ENCODE measurements at regions not wholly inside any gene's neighbourhood (a gene's known extent, or its start where the extent isn't known, plus 50 kb on each side); places are given as distances from the start of the nearest gene placed in this dataset.

GRCh38 chr1:228824366-228824765 lies 89.1 kb downstream of the RHOU start:
- H3K9me3 ChIP-seq (ENCODE audit: low read length), result no peaks in the 10 kb centered on the region
- no peaks in the 10 kb centered on the region for H3K36me3 ChIP-seq (ENCODE audit: insufficient read depth, low read length)
- H3K9ac ChIP-seq (ENCODE audit: low read length), result no peak overlapping the region
- H3K79me2 ChIP-seq (replicated peaks; ENCODE audit: insufficient read depth, low read length), result no peaks in the 10 kb centered on the region
- H3F3A ChIP-seq (ENCODE audit: insufficient read depth, low read length, poor library complexity, severe bottlenecking), result no peaks in the 10 kb centered on the region
- H3K27ac ChIP-seq (ENCODE audit: low read length), result no peak overlapping the region
- no peak overlapping the region for H3K4me2 ChIP-seq (ENCODE audit: low read length)
- H4K20me1 ChIP-seq (ENCODE audit: insufficient read depth), result no peaks in the 10 kb centered on the region
- H2AFZ ChIP-seq (ENCODE audit: low read depth, low read length), result no peak overlapping the region
- TF ChIP-seq MXI1 (conservative IDR thresholded peaks at IDR 0.05; ENCODE audit: poor library complexity, severe bottlenecking), result no peak
- no peak for TF ChIP-seq TAF1 (IDR thresholded peaks at IDR 0.05; ENCODE audit: low read depth)
- no peak for TF ChIP-seq POLR2AphosphoS5 (IDR thresholded peaks at IDR 0.05)
- H3K27me3 ChIP-seq (ENCODE audit: insufficient read depth, low read depth, low read length), result no peaks in the 10 kb centered on the region
- H3K9me2 ChIP-seq (ENCODE audit: insufficient read depth, low read length), result no peaks in the 10 kb centered on the region
- H3K4me3 ChIP-seq (ENCODE audit: low read length), result no peak overlapping the region

GRCh38 chr1:228825041-228825440 lies 89.8 kb downstream of the RHOU start:
- H3K4me3 ChIP-seq (ENCODE audit: low read length), result no peak overlapping the region
- no peaks in the 10 kb centered on the region for H3K36me3 ChIP-seq (ENCODE audit: insufficient read depth, low read length)
- no peak overlapping the region for H3K9ac ChIP-seq (ENCODE audit: low read length)
- H4K20me1 ChIP-seq (ENCODE audit: insufficient read depth), result no peaks in the 10 kb centered on the region
- H3K4me2 ChIP-seq (ENCODE audit: low read length), result no peak overlapping the region
- TF ChIP-seq TAF1 (IDR thresholded peaks at IDR 0.05; ENCODE audit: low read depth) (no peak), POLR2AphosphoS5 (IDR thresholded peaks at IDR 0.05) (no peak), EZH2 (IDR thresholded peaks at IDR 0.05; ENCODE audit: borderline replicate concordance, insufficient read depth, low read length, poor library complexity, severe bottlenecking) (no peak), MXI1 (conservative IDR thresholded peaks at IDR 0.05; ENCODE audit: poor library complexity, severe bottlenecking) (no peak), RAD21 (conservative IDR thresholded peaks at IDR 0.05) (no peak), EP300 (conservative IDR thresholded peaks at IDR 0.05; ENCODE audit: poor library complexity, severe bottlenecking) (no peak), SMC3 (conservative IDR thresholded peaks at IDR 0.05; ENCODE audit: poor library complexity) (no peak), REST (IDR thresholded peaks at IDR 0.05; ENCODE audit: borderline replicate concordance) (no peak)
- TF ChIP-seq, protein P1, sequence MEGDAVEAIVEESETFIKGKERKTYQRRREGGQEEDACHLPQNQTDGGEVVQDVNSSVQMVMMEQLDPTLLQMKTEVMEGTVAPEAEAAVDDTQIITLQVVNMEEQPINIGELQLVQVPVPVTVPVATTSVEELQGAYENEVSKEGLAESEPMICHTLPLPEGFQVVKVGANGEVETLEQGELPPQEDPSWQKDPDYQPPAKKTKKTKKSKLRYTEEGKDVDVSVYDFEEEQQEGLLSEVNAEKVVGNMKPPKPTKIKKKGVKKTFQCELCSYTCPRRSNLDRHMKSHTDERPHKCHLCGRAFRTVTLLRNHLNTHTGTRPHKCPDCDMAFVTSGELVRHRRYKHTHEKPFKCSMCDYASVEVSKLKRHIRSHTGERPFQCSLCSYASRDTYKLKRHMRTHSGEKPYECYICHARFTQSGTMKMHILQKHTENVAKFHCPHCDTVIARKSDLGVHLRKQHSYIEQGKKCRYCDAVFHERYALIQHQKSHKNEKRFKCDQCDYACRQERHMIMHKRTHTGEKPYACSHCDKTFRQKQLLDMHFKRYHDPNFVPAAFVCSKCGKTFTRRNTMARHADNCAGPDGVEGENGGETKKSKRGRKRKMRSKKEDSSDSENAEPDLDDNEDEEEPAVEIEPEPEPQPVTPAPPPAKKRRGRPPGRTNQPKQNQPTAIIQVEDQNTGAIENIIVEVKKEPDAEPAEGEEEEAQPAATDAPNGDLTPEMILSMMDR (IDR thresholded peaks at IDR 0.05; ENCODE audit: poor library complexity, severe bottlenecking), result no peak
- H3K79me2 ChIP-seq (replicated peaks; ENCODE audit: insufficient read depth, low read length), result no peaks in the 10 kb centered on the region
- no peaks in the 10 kb centered on the region for H3K9me2 ChIP-seq (ENCODE audit: insufficient read depth, low read length)
- no peak overlapping the region for H3K27ac ChIP-seq (ENCODE audit: low read length)
- H3F3A ChIP-seq (ENCODE audit: insufficient read depth, low read length, poor library complexity, severe bottlenecking), result no peaks in the 10 kb centered on the region
- H2AFZ ChIP-seq (ENCODE audit: low read depth, low read length), result no peak overlapping the region
- no peaks in the 10 kb centered on the region for H3K9me3 ChIP-seq (ENCODE audit: low read length)
- no peaks in the 10 kb centered on the region for H3K27me3 ChIP-seq (ENCODE audit: insufficient read depth, low read depth, low read length)
